Neutrophil (primary cell): ENCODE measurements at regions not wholly inside any gene's neighbourhood (a gene's known extent, or its start where the extent isn't known, plus 50 kb on each side); places are given as distances from the start of the nearest gene placed in this dataset.

ENCODE experiments used
- H3K27ac ChIP-seq: fragments of 200-600 bp; sonication (generic); 2 replicates; pipeline ENCODE4 v1.5.1; 2016; ENCODE audit warnings: mild to moderate bottlenecking, moderate library complexity
- H3K27me3 ChIP-seq: fragments of 200-600 bp; sonication (generic); 2 replicates; pipeline ENCODE4 v1.6.0; 2016; ENCODE audit warnings: mild to moderate bottlenecking
- H3K36me3 ChIP-seq: fragments of 200-600 bp; sonication (generic); 2 replicates; pipeline ENCODE4 v1.5.1; 2017
- H3K4me1 ChIP-seq, 2 experiments: fragments of 200-600 bp in 1 of 2; sonication (generic) in 1 of 2; 1 replicate in 1 of 2; 2 replicates in 1 of 2; pipeline versions ENCODE4 v1.5.1 to v1.6.1; 2013 to 2016; ENCODE audit warnings: low read depth in 1 of 2, low read length in 1 of 2, mild to moderate bottlenecking in 1 of 2, moderate library complexity in 1 of 2; ENCODE audit not compliant: control insufficient read depth in 1 of 2, insufficient read depth in 1 of 2
- H3K4me3 ChIP-seq, 2 experiments: fragments of 200-600 bp in 1 of 2; sonication (generic) in 1 of 2; 1 replicate in 1 of 2; 2 replicates in 1 of 2; pipeline ENCODE4 v1.5.1; 2013 to 2016; ENCODE audit warnings: low read depth in 1 of 2, low read length in 1 of 2, mild to moderate bottlenecking in 1 of 2, moderate library complexity in 1 of 2
- H3K9me3 ChIP-seq: fragments of 200-600 bp; sonication (generic); 2 replicates; pipeline ENCODE4 v1.5.1; 2016
- TF ChIP-seq, protein P1 (sequence below): fragments of 200-600 bp; sonication (generic); IDR thresholded peaks from 2 replicates; pipeline ENCODE4 v1.5.1; 2016; ENCODE audit warnings: antibody characterized with exemption

DNA sequence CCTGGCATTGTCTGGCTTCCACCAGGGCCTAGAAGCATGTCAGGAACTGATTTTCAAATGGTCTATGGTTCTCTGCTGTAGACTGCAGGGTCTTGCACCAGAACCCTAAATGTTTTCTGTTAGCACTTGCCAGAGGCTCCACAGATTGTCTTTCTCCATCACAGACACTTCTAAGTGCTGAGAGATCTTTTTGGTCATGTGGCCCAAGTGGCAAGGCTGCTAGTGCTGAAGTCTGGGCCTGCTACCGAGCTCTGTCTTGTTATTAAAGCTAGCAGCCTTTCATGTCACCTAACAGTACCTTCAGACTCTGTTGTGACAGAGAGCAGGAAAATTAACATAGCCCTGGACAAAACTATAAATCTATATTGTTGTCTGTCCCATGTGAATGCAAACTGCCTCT is 120.7 kb upstream of the BACH2 start:
- no peak overlapping the region for H3K4me3 ChIP-seq
- TF ChIP-seq, protein P1, sequence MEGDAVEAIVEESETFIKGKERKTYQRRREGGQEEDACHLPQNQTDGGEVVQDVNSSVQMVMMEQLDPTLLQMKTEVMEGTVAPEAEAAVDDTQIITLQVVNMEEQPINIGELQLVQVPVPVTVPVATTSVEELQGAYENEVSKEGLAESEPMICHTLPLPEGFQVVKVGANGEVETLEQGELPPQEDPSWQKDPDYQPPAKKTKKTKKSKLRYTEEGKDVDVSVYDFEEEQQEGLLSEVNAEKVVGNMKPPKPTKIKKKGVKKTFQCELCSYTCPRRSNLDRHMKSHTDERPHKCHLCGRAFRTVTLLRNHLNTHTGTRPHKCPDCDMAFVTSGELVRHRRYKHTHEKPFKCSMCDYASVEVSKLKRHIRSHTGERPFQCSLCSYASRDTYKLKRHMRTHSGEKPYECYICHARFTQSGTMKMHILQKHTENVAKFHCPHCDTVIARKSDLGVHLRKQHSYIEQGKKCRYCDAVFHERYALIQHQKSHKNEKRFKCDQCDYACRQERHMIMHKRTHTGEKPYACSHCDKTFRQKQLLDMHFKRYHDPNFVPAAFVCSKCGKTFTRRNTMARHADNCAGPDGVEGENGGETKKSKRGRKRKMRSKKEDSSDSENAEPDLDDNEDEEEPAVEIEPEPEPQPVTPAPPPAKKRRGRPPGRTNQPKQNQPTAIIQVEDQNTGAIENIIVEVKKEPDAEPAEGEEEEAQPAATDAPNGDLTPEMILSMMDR: no peak
- no peak overlapping the region for H3K27ac ChIP-seq
- H3K27me3 ChIP-seq: peaks cover 15% of the 10 kb centered on the region
- H3K4me1 ChIP-seq: no peaks in the 10 kb centered on the region
- H3K36me3 ChIP-seq: no peaks in the 10 kb centered on the region
- H3K9me3 ChIP-seq: no peaks in the 10 kb centered on the region

DNA sequence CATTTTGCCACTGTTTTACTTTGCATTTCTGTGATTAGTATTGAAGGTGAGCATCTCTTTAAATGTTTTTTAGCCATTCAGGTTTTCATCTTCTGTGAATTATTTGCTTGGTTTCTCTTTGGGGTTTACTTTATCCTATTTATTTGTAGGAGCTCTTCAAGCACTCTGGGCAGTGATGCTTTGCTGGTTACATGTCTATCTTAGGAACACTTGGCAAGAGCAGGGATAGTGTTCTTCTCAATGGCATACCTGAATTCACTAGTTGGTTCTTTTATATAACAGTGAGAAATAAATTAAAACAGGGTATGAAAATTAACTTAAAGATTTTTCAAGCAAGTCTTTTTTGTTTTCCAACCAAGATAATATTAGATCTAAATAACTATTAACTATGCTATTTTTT is 119.7 kb upstream of the BACH2 start:
- H3K4me1 ChIP-seq: no peaks in the 10 kb centered on the region
- TF ChIP-seq, protein P1: no peak
- no peaks in the 10 kb centered on the region for H3K36me3 ChIP-seq
- no peak overlapping the region for H3K27ac ChIP-seq
- H3K9me3 ChIP-seq: no peaks in the 10 kb centered on the region
- peaks cover 15% of the 10 kb centered on the region for H3K27me3 ChIP-seq
- H3K4me3 ChIP-seq: no peak overlapping the region

DNA sequence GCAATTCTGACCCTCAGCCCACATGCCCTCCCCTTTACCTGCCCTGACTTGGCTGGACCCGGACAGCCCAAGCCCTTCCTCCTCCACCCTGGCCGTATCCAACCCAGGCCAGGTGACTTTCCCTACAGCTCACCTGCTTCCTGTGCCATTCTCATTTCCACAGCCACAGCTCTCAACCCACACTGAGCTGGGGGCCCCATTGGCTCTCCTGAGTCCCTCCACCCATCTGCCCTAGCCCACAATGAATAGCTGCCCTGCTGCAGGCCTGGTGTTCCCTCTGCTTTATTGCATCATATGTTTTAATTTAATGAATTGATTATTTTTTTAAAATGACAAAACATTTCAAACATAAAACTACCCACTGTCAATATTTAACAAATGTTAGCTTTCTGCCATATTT is 118.5 kb upstream of the BACH2 start:
- Histone ChIP-seq H3K27me3 (peaks cover 15% of the 10 kb centered on the region), H3K9me3 (no peaks in the 10 kb centered on the region), H3K4me3 (no peak overlapping the region), H3K4me1 (no peaks in the 10 kb centered on the region), H3K36me3 (no peaks in the 10 kb centered on the region), H3K27ac (no peak overlapping the region)
- TF ChIP-seq, protein P1: no peak

DNA sequence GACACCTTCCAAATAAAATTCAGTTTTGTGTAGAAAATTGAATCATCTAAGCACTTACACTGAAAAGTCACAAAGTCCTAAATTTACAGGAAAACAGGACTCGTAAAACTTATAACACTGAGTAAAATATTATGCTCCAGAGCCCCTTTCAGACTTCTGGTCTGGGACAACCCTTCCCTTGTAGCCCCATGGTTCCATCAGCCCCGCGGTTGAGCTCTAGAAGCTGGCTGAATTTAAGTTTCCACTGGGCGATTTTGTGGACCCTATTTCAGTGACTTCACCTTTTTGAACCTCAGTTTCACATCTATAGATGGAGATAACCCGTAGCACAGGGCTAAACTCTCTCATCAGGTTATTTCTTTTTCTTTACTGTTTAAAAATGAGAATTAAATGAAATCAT is 117.7 kb upstream of the BACH2 start:
- no peak overlapping the region for H3K4me3 ChIP-seq
- H3K27me3 ChIP-seq: peaks cover 15% of the 10 kb centered on the region
- TF ChIP-seq, protein P1: no peak
- H3K9me3 ChIP-seq: no peaks in the 10 kb centered on the region
- H3K4me1 ChIP-seq: no peaks in the 10 kb centered on the region
- H3K27ac ChIP-seq: no peak overlapping the region
- H3K36me3 ChIP-seq: no peaks in the 10 kb centered on the region

DNA sequence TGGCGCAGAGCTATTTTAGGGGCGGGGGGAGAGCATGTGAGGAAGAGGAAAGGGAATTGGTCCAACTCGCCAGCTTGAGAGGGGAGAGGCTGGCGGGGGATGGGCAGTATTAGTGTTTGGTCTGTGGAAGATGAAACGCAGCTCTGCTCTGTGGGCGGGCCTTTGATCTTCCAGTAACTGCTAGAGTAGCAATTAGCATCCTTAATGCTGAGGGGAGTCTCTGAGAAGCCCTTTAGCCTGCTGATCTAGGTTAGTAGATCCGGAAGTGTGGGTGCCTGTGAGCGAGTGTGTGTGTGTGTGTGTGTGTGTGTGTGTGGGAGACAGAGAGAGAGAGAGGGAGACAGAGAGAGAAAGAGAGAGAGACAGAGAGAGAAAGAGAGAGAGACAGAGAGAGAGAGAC is 117.2 kb upstream of the BACH2 start:
- Histone ChIP-seq H3K4me1 (no peaks in the 10 kb centered on the region), H3K4me3 (no peak overlapping the region), H3K36me3 (no peaks in the 10 kb centered on the region), H3K9me3 (no peaks in the 10 kb centered on the region), H3K27me3 (peaks cover 15% of the 10 kb centered on the region), H3K27ac (no peak overlapping the region)
- TF ChIP-seq, protein P1: no peak

DNA sequence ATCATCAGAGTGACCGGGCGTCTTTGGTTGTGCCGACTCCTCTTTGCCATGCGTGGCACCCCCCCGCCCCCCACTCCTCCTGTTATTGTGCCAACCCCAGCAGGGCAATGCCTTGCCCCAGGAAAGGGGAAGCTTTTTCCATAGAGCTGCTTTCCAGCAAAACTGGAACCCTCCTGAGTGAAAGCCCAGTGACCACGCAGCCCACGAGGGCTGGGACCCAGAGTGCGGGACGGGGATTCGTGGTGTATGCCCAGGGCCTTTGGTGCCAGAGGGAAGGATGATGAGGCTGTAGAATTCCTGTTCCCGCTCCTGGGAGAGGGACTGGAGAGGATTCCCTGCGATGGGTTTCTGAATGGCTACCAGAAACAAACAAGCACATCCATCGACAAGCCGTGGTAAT is 116.8 kb upstream of the BACH2 start:
- Histone ChIP-seq H3K36me3 (no peaks in the 10 kb centered on the region), H3K27me3 (peaks cover 15% of the 10 kb centered on the region), H3K4me1 (no peaks in the 10 kb centered on the region), H3K4me3 (no peak overlapping the region), H3K9me3 (no peaks in the 10 kb centered on the region), H3K27ac (no peak overlapping the region)
- TF ChIP-seq, protein P1: no peak
